CD4-positive, alpha-beta T cell (primary cell): ENCODE measurements at regions not wholly inside any gene's neighbourhood (a gene's known extent, or its start where the extent isn't known, plus 50 kb on each side); places are given as distances from the start of the nearest gene placed in this dataset.

ENCODE experiments used
- ATAC-seq: fragments of 200-7000 bp; cut with Tn5 transposase; one replicate; pipeline ENCODE4 v1.10.0; 2022; ENCODE audit warnings: mild to moderate bottlenecking; ENCODE audit not compliant: poor library complexity
- CTCF ChIA-PET: fragments of 350-600 bp; sonication (Branson Sonifier 250); formaldehyde crosslinking; loops from one replicate; lab custom pipeline; 2021; ENCODE audit warnings: antibody characterized with exemption, inconsistent platforms; lab: Charles Lee
- POLR2A ChIA-PET: fragments of 350-600 bp; sonication (Branson Sonifier 250); formaldehyde crosslinking; loops from one replicate; lab custom pipeline; 2021; ENCODE audit warnings: antibody characterized with exemption, inconsistent platforms; lab: Charles Lee
- DNase-seq, 14 experiments: peaks; one replicate each; pipeline ENCODE4 v3.0.0-alpha.2; 2013 to 2020; ENCODE audit warnings: mixed read lengths in 2 of 14
- H3K27ac ChIP-seq, 2 donors: one replicate each; pipeline versions ENCODE4 v1.5.1 to v1.7.0; 2013; ENCODE audit warnings: low read length in 2 of 2, low read depth in 1 of 2, mild to moderate bottlenecking in 1 of 2
- H3K27me3 ChIP-seq, 2 experiments: 1 replicate in 1 of 2; 2 replicates in 1 of 2; pipeline versions ENCODE4 v1.6.1 to v1.7.0; 2013; ENCODE audit warnings: low read length in 2 of 2, control low read depth in 1 of 2, mild to moderate bottlenecking in 1 of 2, moderate library complexity in 1 of 2; ENCODE audit not compliant: insufficient read depth in 2 of 2, control insufficient read depth in 1 of 2
- H3K36me3 ChIP-seq: one replicate; pipeline ENCODE4 v1.6.1; 2013; ENCODE audit warnings: low read length, control low read depth; ENCODE audit not compliant: insufficient read depth
- H3K4me1 ChIP-seq: one replicate; pipeline ENCODE4 v1.6.1; 2013; ENCODE audit warnings: low read length, control low read depth; ENCODE audit not compliant: insufficient read depth
- H3K4me3 ChIP-seq: one replicate; pipeline ENCODE4 v1.5.1; 2013; ENCODE audit warnings: mild to moderate bottlenecking, low read length, moderate library complexity
- H3K9me3 ChIP-seq, 2 experiments: 1 replicate in 1 of 2; 2 replicates in 1 of 2; pipeline versions ENCODE4 v1.6.1 to v1.7.0; 2013; ENCODE audit warnings: low read length in 2 of 2, mild to moderate bottlenecking in 2 of 2, control low read depth in 1 of 2, moderate library complexity in 1 of 2; ENCODE audit not compliant: control insufficient read depth in 1 of 2, insufficient read depth in 1 of 2
- H3K27ac Mint-ChIP-seq: one replicate; pipeline ENCODE4 v1.8.0; 2020; ENCODE audit warnings: mixed read lengths
- H3K27me3 Mint-ChIP-seq: one replicate; pipeline ENCODE4 v1.8.0; 2021; ENCODE audit warnings: mixed read lengths
- H3K36me3 Mint-ChIP-seq: one replicate; pipeline ENCODE4 v1.8.0; 2021; ENCODE audit warnings: low read depth, mixed read lengths
- H3K4me1 Mint-ChIP-seq: one replicate; pipeline ENCODE4 v1.8.0; 2021; ENCODE audit warnings: low read depth, mixed read lengths
- H3K4me3 Mint-ChIP-seq: one replicate; pipeline ENCODE4 v1.8.0; 2020; ENCODE audit warnings: mild to moderate bottlenecking, mixed read lengths
- H3K9me3 Mint-ChIP-seq: one replicate; pipeline ENCODE4 v1.8.0; 2020; ENCODE audit warnings: mixed read lengths
- CTCF ChIP-seq: fragments of 200-600 bp; IDR thresholded peaks from one replicate; pipeline ENCODE4 v1.8.0; 2022; ENCODE audit warnings: antibody characterized with exemption, mild to moderate bottlenecking
- intact Hi-C, 2 experiments: fragments of 100-400 bp; cut with DNase I in 1 of 2; cut with micrococcal nuclease in 1 of 2; formaldehyde crosslinking; loops; one replicate each; pipeline versions ENCODE4 v1.15.1 to v1.9.0; 2023 to 2025; cut with DNase I, micrococcal nuclease

- H3K36me3 Mint-ChIP-seq = no peaks in the 10 kb centered on the region
- no peak overlapping the region for H3K27ac Mint-ChIP-seq
- H3K36me3 ChIP-seq = no peaks in the 10 kb centered on the region
- H3K27me3 Mint-ChIP-seq = no peaks in the 10 kb centered on the region
- no peak overlapping the region for H3K4me3 Mint-ChIP-seq
- H3K4me3 ChIP-seq = no peak overlapping the region
- no peaks in the 10 kb centered on the region for H3K9me3 ChIP-seq
- DNase-seq = no peak
- intact Hi-C loops = no loop called here
- no peaks in the 10 kb centered on the region for H3K4me1 ChIP-seq
- H3K27me3 ChIP-seq = no peaks in the 10 kb centered on the region
- ChIA-PET POLR2A (no interaction called here), CTCF (no interaction called here)
- TF ChIP-seq CTCF = no peak
- ATAC-seq = no peak
- no peak overlapping the region for H3K27ac ChIP-seq
- H3K4me1 Mint-ChIP-seq = no peaks in the 10 kb centered on the region
- H3K9me3 Mint-ChIP-seq = no peaks in the 10 kb centered on the region
Measured at GRCh38 chrX:125954236-125954635, 211.9 kb downstream of the DCAF12L2 start.

- Mint-ChIP-seq H3K27me3 (no peaks in the 10 kb centered on the region), H3K27ac (no peak overlapping the region), H3K36me3 (no peaks in the 10 kb centered on the region), H3K4me3 (no peak overlapping the region), H3K4me1 (no peaks in the 10 kb centered on the region), H3K9me3 (no peaks in the 10 kb centered on the region)
- no peak for DNase-seq
- no peak for TF ChIP-seq CTCF
- no peak for ATAC-seq
- POLR2A ChIA-PET = no interaction called here
- Histone ChIP-seq H3K4me3 (no peak overlapping the region), H3K27ac (no peak overlapping the region), H3K4me1 (no peaks in the 10 kb centered on the region), H3K9me3 (no peaks in the 10 kb centered on the region), H3K36me3 (no peaks in the 10 kb centered on the region), H3K27me3 (no peaks in the 10 kb centered on the region)
- intact Hi-C loops = no loop called here
- CTCF ChIA-PET = no interaction called here
Measured at GRCh38 chrX:125977851-125978250, 188.2 kb downstream of the DCAF12L2 start.

GRCh38 chrX:125998432-125998831 lies 167.7 kb downstream of the DCAF12L2 start:
- H3K27ac Mint-ChIP-seq = no peak overlapping the region
- no peaks in the 10 kb centered on the region for H3K27me3 Mint-ChIP-seq
- no peaks in the 10 kb centered on the region for H3K9me3 ChIP-seq
- no peak for TF ChIP-seq CTCF
- ATAC-seq (no peak), DNase-seq (no peak)
- ChIA-PET CTCF (no interaction called here), POLR2A (no interaction called here)
- H3K4me3 ChIP-seq = no peak overlapping the region
- no peaks in the 10 kb centered on the region for H3K9me3 Mint-ChIP-seq
- intact Hi-C loops = no loop called here
- H3K4me3 Mint-ChIP-seq = no peak overlapping the region
- no peaks in the 10 kb centered on the region for H3K4me1 ChIP-seq
- H3K36me3 ChIP-seq = no peaks in the 10 kb centered on the region
- H3K27me3 ChIP-seq = no peaks in the 10 kb centered on the region
- no peak overlapping the region for H3K27ac ChIP-seq
- no peaks in the 10 kb centered on the region for H3K36me3 Mint-ChIP-seq
- H3K4me1 Mint-ChIP-seq = no peaks in the 10 kb centered on the region
